IPS-18c (cell line): ENCODE measurements at regions not wholly inside any gene's neighbourhood (a gene's known extent, or its start where the extent isn't known, plus 50 kb on each side); places are given as distances from the start of the nearest gene placed in this dataset.
"Not testable (repeated sequence)": the region's sequence is repeated elsewhere in the genome, so short reads cannot be mapped to it uniquely, and the experiment has no call there.

Experiments used
- H3K4me3 ChIP-seq: 2 replicates; pipeline ENCODE4 v1.7.0; 2013; ENCODE audit warnings: low read depth, mild to moderate bottlenecking, low read length, moderate library complexity; ENCODE audit not compliant: insufficient read depth
- H3K9me3 ChIP-seq: one replicate; pipeline ENCODE4 v1.6.1; 2013; ENCODE audit warnings: mild to moderate bottlenecking, low read length, moderate library complexity; ENCODE audit not compliant: control insufficient read depth, insufficient read depth

DNA sequence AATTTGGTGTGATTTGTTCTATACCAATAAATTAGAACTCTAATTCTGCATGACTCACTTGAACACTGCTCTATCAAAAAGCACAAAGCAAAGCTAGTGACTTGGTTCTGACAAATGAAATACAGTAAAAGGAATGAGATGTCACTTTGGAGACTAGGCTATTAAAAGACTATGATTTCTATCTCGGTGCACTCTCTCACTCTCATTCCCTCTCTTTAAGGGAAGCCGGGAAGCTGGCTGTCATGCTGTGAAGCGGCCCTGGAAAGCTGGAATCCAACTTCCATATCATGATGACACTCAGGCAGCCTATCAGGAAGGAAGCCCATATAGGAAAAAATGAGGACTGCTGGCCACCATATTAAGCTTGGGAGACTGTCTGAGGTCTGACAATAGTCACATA, 590.1 kb upstream of the CBLB start:
- Histone ChIP-seq H3K9me3 (no peaks in the 10 kb centered on the region), H3K4me3 (no peak overlapping the region)

DNA sequence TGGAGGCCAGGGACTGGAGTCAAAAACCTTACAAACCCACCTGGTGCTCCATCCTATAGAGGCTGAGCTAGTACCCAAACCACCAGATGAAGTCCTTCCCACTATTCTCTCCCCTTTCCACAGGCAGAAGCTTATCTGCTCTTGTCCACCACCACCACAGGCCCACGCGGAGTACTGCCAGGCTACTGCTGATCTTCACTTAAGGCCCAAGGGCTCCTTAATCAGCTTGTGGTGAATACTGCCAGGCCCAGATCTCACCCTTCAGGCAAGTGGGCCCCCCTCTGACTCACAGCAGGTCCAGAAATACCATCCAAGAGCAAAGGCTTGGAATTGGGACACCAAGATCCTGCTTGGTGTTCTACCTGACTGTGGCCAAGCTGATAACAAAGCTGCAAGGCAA, 598.1 kb upstream of the CBLB start:
- Histone ChIP-seq H3K9me3 (peaks cover 2% of the 10 kb centered on the region), H3K4me3 (no peak overlapping the region)

DNA sequence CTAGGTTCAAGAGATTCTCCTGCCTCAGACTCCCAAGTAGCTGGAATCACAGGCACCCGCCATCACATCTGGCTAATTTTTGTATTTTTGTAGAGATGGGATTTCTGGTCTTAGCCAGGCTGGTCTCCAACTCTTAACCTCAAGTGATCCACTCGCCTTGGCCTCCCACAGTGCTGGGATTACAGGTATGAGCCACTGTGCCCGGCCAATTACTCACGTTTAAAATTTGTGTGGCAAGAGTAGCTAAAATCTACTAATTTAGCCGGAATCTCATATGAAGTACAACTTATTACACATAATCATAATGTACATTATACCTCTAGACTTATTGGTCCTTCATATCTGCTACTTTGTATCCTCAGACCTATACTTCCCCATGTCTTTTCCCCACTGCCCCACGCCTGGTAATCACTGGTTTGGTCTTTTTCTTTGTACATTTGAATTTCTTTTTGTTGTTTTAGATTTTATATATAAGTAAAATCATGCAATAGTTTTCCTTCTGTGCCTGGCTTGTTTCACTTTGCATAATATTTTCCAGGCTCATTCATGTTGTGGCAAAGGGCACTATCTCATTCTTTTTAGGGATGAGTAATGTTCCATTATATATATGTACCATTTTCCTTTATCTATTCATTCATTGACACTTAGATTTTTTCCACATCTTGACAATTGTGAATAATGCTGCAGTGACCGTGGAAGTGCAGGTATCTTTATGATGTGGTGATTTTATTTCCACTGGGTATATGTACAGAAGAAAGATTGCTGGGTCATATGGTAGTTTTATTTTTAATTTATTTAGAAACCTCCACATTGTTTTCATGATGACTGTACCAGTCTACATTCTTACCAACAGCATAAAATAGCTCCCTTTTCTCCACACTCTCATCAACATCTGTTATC, 605.0 kb upstream of the CBLB start:
- H3K9me3 ChIP-seq: peaks cover 2% of the 10 kb centered on the region
- H3K4me3 ChIP-seq: no peak overlapping the region

DNA sequence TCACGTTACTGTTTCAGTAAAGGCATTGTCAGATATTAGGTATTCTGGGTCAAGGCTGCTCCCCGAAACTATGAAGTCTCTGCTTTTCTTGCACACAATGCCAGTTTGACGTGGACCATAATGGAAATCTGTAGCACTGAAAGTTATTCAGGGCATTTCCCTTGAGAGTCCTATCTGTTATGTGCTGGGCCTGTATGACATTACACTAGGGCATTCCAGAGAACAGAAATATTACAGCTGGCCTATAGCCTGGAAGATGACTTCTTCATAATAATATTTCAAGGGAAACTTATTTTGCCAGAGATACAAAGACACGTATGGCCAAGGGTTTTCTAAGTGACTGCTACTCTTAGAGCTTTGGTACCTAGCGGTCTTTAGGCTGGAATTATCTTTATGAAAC, 613.6 kb upstream of the CBLB start:
- Histone ChIP-seq H3K4me3 (no peak overlapping the region), H3K9me3 (no peaks in the 10 kb centered on the region)

DNA sequence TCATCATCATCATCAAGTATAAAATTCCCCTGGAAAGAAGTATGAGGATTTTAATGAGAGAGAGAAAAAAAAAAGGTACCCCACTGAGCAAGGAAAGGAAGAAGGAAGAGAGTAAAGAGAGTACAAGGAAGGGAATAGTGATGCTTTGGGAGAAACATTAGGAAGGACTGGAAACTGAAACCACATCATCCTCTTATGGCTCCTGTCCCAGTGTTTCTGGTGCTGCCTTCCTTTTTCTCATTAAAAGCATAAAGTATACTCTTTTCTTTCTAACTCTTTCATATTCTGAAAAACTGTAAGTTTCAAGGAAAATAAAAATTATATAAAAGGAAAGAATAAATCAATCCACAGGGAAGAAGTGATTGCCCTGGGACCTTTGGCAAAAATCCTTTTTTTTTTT, 616.4 kb upstream of the CBLB start:
- no peak overlapping the region for H3K4me3 ChIP-seq

DNA sequence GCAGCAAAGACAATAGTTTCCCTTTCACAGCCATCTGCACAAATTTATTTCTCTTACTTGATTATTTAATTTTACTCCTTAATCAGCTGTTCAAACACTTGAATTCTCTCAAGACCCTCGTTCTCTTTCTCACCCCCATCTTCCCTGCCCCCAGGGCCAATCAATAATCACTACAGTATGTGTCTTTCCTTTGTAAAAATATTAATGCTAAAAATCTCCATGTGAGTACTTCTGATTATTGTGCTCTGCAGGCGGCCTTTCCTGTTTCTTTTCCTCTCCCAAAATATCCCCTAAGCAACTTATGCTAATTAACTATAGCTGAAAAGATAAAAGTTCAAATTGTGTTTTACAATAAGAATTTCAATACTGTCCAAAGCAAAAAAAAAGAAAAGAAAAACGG, 617.0 kb upstream of the CBLB start:
- Histone ChIP-seq H3K9me3 (no peaks in the 10 kb centered on the region), H3K4me3 (no peak overlapping the region)

More for the DNA sequence above, 616.4 kb upstream of the CBLB start:
- H3K9me3 ChIP-seq: no peaks in the 10 kb centered on the region

DNA sequence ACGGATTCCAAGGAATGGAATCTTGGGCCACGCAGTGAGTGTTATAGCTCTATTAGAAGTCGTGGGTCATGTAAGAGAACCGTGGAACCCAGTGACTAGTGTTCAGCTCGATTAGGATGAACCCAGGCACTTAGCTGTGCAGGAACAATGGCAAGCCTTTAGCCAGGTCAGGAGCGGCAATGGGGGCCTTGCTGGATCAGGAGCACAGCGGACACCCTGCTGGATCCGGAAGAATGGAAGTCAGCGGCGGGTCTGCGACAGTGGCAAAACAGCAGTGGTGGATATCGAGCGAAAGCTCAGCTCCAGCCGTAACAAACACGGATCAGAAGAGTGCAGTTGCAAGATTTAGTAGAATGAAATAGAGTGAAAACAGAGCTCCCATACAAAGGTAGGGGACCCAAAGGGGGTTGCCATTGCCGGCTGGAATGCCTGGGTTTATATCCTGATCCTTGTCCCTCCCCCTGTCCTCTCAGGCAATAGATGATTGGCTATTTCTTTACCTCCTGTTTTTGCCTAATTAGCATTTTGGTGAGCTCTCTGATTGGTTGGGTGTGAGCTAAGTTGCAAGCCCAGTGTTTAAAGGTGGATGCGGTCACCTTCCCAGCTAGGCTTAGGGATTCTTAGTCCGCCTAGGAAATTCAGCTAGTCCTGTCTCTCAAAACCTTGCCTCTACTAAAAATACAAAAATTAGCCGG, 618.3 kb upstream of the CBLB start:
- H3K4me3 ChIP-seq, H3K9me3 ChIP-seq: not testable (repeated sequence)

DNA sequence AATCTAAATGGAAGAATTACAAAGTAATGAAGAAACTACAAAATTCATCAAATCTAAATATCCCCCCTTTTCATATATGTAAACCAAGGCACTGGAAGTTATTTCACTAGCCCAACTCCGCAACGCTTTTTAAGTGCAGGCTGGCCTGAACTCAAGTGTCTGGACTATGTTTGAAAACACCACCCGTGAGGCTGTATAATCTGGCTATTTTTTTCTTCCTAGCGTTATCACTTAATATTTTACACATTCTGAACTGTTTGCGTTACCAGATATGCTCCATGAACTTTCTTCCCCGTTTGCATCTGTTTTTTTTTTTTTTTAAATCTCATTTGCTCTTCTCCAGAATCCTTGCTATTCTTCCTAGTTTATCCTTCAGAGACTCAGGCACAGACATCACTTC, 619.5 kb upstream of the CBLB start:
- H3K9me3 ChIP-seq: no peaks in the 10 kb centered on the region
- no peak overlapping the region for H3K4me3 ChIP-seq

DNA sequence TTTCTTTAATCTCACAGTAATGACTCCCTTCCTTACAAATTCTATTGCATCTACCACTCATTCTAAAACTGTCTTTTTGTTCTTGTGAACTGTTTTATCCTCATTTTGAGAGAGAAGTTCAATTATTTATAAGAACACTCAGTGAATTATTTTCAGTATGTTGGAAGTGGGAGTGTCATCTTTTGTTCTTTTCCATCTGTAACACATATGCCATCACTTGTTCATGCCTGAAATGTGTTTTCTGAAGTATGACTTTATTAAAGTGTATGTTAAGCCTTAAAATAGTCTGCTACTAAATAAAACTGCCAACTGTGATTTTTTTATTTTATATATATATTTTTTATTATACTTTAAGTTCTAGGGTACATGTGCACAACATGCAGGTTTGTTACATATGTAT, 623.0 kb upstream of the CBLB start:
- Histone ChIP-seq H3K9me3 (no peaks in the 10 kb centered on the region), H3K4me3 (no peak overlapping the region)

DNA sequence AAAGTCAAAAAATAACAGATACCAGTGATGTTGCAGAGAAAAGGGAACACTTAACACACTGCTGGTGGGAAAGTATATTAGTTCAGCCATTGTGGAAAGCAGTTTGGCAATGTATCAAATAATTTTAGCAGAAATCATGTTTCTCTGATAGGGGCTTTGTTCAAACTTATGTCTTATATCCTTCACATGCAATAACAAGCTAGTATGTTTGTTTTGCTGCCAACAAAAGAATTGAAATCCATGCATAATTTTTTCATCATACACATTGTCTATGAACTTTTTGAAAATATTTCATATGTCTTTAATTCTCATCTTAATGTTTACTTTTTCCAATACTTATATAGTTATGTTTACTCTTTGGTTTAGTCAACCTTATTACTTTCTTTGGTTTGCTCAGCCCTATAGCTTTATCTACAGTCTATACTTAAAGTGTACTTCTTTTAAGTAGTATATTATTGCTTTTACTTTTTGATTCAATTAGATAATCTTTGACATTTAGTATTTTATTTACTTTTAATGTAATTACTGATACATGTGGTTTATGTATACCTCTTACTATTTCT, 639.6 kb upstream of the CBLB start:
- Histone ChIP-seq H3K4me3 (no peak overlapping the region), H3K9me3 (no peaks in the 10 kb centered on the region)

DNA sequence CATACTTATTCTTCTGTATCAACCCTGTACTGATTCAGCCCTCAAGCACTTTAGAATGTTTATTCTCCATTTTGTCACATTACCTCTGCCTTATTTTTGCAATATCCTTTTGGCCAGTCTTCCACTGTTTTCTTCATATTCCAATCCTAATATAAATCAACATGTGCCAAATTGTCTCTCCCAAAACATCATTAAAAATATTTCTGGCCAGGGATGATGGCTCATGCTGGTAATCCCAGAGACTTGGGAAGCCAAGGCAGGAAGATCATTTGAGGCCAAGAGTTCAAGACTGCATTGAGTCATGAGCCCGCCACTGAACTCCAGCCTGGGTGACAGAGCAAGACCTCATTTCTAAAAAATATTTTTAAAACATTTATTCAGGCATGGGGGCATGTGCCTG, 641.4 kb upstream of the CBLB start:
- Histone ChIP-seq H3K9me3 (no peaks in the 10 kb centered on the region), H3K4me3 (no peak overlapping the region)

DNA sequence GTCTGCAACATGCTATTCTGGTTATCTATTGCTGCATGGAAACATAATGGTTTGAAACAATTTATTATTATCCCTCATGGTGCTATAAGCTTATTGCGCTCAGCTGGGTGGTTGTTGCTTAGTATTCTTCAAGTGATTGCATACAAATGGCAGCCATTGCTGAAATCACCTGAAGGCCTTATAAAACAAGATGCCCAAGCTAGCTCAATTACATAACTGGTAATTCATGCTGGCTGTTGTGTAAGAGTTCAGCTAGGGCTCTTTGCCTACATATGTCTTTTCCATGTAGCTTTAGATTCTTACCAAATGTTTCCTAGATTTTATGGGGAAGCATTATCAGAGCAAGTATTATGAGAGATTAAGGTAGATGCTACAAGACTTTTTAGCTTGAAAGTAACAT, 644.0 kb upstream of the CBLB start:
- H3K9me3 ChIP-seq: no peaks in the 10 kb centered on the region
- no peak overlapping the region for H3K4me3 ChIP-seq

DNA sequence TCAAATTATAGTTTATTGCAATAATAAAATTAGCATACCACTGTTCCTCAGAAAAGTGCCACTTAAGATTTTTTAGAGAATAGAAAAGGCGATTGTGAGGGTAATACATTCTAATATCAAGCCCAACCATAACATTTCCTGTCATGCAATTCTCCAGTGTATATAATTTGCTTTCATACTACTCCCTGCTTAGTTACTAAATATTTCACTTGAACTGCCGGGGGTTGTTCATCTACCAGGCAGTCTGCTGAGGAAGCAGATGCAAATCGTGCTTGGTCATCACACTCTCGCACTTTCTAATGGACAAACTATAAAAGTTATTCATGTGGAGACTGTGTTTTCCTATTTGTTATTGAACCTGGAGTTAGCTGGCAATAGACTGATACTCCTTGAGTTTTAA, 645.6 kb upstream of the CBLB start:
- H3K9me3 ChIP-seq: no peaks in the 10 kb centered on the region
- no peak overlapping the region for H3K4me3 ChIP-seq

DNA sequence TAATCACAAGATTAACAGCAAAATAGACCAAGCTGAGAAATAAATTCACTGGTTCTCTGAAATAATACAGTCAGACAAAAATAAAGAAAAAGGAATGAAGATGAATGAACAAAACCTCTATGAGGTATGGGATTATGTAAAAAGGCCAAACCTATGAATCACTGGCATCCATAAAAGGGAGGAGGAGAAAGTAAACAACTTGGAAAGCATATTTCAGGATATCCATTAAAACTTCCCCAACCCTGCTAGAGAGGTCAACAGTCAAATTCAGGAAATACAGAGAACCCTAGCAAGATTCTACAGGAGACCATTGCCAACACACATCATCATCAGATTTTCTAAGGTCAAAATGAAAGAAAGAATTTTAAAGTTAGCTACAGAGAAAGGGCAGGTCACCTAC, 649.7 kb upstream of the CBLB start:
- Histone ChIP-seq H3K9me3 (no peaks in the 10 kb centered on the region), H3K4me3 (no peak overlapping the region)

DNA sequence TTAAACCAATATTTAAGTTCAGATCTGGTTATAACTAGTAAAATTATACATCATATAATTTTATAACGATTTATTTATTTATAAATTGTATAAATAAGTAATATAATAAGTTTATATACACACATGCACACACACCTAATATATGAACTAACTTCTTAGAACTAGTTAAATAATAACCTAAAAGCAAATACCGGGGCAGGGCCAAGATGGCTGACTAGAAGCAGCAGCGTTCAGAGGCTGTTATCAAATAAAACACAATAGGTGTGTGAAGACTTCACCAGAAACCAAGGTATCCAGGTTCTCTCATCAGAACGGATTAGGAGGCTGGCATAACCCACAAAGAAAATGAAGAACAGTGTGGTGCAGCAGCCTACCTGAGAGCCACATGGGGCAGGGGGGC, 653.6 kb upstream of the CBLB start:
- H3K9me3 ChIP-seq: no peaks in the 10 kb centered on the region
- H3K4me3 ChIP-seq: no peak overlapping the region

DNA sequence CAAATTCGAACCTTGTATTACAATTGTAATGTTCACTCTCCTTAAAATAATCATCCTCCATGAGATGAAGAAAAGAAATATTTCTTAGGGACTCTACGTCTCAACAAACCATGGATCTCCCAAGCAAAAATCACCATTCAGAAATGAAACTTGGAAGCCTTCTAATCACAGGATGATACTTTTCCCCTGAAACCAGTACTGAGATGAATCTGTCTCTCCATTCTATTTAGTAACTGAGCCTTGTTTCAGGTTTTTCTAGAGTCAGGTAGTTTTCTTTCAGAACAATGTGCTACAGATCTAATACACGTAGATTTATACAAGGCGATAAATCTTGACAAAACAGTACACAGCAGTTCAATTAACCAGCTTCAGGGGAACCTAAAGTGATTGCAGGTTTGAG, 660.1 kb upstream of the CBLB start:
- Histone ChIP-seq H3K9me3 (no peaks in the 10 kb centered on the region), H3K4me3 (no peak overlapping the region)

DNA sequence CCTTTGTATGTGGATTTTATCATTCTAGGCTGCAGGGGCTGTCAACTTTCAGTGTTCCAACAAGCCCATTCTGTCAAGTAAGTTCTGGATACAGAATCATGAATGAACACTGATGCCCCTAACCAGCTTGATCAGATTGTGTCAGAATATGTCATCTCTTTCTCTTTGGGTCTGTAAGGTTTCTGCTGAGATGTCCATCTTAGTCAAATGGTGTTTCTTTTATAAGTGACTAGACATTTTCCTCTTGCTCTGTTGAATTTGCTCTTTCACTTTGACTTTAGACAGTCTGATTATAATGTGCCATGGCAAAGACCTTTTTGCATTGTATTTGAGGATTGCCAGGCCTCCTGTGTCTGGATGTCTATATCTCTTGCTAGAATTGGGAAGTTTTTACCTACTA, 660.9 kb upstream of the CBLB start:
- H3K9me3 ChIP-seq: peaks cover 4% of the 10 kb centered on the region
- H3K4me3 ChIP-seq: no peak overlapping the region

DNA sequence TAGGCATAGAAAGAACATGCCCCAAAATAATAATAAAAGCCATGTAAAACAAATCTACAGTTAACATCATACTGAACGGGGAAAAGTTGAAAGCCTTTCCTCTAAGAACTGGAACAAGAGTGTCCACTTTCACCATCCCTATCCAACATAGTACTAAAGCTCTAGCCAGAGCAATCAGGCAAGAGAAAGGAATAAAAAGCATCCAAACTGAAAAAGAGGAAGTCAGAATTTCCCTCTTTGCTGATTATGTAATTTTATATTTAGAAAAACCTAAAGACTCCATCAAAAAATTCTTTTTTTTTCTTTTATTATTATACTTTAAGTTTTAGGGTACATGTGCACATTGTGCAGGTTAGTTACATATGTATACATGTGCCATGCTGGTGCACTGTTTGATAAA, 661.6 kb upstream of the CBLB start:
- H3K9me3 ChIP-seq: peaks cover 4% of the 10 kb centered on the region
- H3K4me3 ChIP-seq: no peak overlapping the region
